ENCODE measurements at regions not wholly inside any gene's neighbourhood (a gene's known extent, or its start where the extent isn't known, plus 50 kb on each side); places are given as distances from the start of the nearest gene placed in this dataset.
"Not testable (repeated sequence)": the region's sequence is repeated elsewhere in the genome, so short reads cannot be mapped to it uniquely, and the experiment has no call there.

- H3K9me3 ChIP-seq (ENCODE audit: severe bottlenecking), result no peaks in the 10 kb centered on the region
- no peaks in the 10 kb centered on the region for H3K36me3 ChIP-seq
- H3K27me3 ChIP-seq (ENCODE audit: insufficient read depth, low read depth, severe bottlenecking), result peaks cover 23% of the 10 kb centered on the region
- H3K27ac ChIP-seq, result no peak overlapping the region
- H3K4me3 ChIP-seq (ENCODE audit: low read depth, low read length), result no peak overlapping the region
- no peak for DNase-seq
- no peak for TF ChIP-seq CTCF (IDR thresholded peaks at IDR 0.05; ENCODE audit: low read depth, low read length)
Observed at GRCh38 chr12:33156042-33156441, 259.5 kb upstream of the PKP2 start.

- not testable (repeated sequence) for H3K27ac ChIP-seq; H3K9me3 ChIP-seq (ENCODE audit: severe bottlenecking); H3K36me3 ChIP-seq; DNase-seq; H3K4me3 ChIP-seq (ENCODE audit: low read depth, low read length)
- H3K27me3 ChIP-seq (ENCODE audit: insufficient read depth, low read depth, severe bottlenecking), result peaks cover 11% of the 10 kb centered on the region
Observed at GRCh38 chr12:33147292-33147691, 250.7 kb upstream of the PKP2 start.

- Histone ChIP-seq H3K4me3 (ENCODE audit: low read depth, low read length) (no peak overlapping the region), H3K27me3 (ENCODE audit: insufficient read depth, low read depth, severe bottlenecking) (peaks cover 39% of the 10 kb centered on the region), H3K27ac (no peak overlapping the region), H3K9me3 (ENCODE audit: severe bottlenecking) (no peaks in the 10 kb centered on the region), H3K36me3 (no peaks in the 10 kb centered on the region)
- no peak for TF ChIP-seq CTCF (IDR thresholded peaks at IDR 0.05; ENCODE audit: low read depth, low read length)
- no peak for DNase-seq
Observed at GRCh38 chr12:33129500-33129899, 232.9 kb upstream of the PKP2 start.

- H3K27me3 ChIP-seq (ENCODE audit: insufficient read depth, low read depth, severe bottlenecking), result peaks cover 25% of the 10 kb centered on the region
Observed at GRCh38 chr12:33125755-33126154, 229.2 kb upstream of the PKP2 start.

GRCh38 chr12:33116284-33116683 is 219.7 kb upstream of the PKP2 start:
- no peak for DNase-seq
- no peak for TF ChIP-seq CTCF (IDR thresholded peaks at IDR 0.05; ENCODE audit: low read depth, low read length)
- H3K27ac ChIP-seq, result no peak overlapping the region
- no peak overlapping the region for H3K4me3 ChIP-seq (ENCODE audit: low read depth, low read length)
- H3K36me3 ChIP-seq, result no peaks in the 10 kb centered on the region
- peaks cover 26% of the 10 kb centered on the region for H3K27me3 ChIP-seq (ENCODE audit: insufficient read depth, low read depth, severe bottlenecking)
- H3K9me3 ChIP-seq (ENCODE audit: severe bottlenecking), result no peaks in the 10 kb centered on the region

More at GRCh38 chr12:33125755-33126154, 229.2 kb upstream of the PKP2 start:
- Histone ChIP-seq H3K36me3 (no peaks in the 10 kb centered on the region), H3K9me3 (ENCODE audit: severe bottlenecking) (no peaks in the 10 kb centered on the region), H3K27ac (no peak overlapping the region), H3K4me3 (ENCODE audit: low read depth, low read length) (no peak overlapping the region)
- TF ChIP-seq CTCF (IDR thresholded peaks at IDR 0.05; ENCODE audit: low read depth, low read length), result no peak
- no peak for DNase-seq

GRCh38 chr12:33115716-33116115 is 219.1 kb upstream of the PKP2 start:
- no peak overlapping the region for H3K4me3 ChIP-seq (ENCODE audit: low read depth, low read length)
- no peaks in the 10 kb centered on the region for H3K9me3 ChIP-seq (ENCODE audit: severe bottlenecking)
- no peak overlapping the region for H3K27ac ChIP-seq
- H3K27me3 ChIP-seq (ENCODE audit: insufficient read depth, low read depth, severe bottlenecking), result peaks cover 28% of the 10 kb centered on the region
- DNase-seq, result no peak
- H3K36me3 ChIP-seq, result no peaks in the 10 kb centered on the region
- TF ChIP-seq CTCF (IDR thresholded peaks at IDR 0.05; ENCODE audit: low read depth, low read length), result no peak

Measured in WERI-Rb-1 (cell line).